ENCODE measurements at regions not wholly inside any gene's neighbourhood (a gene's known extent, or its start where the extent isn't known, plus 50 kb on each side); places are given as distances from the start of the nearest gene placed in this dataset.
"Not testable (repeated sequence)": the region's sequence is repeated elsewhere in the genome, so short reads cannot be mapped to it uniquely, and the experiment has no call there.

- DNase-seq (ENCODE audit: low spot score): no peak
These were observed 95.6 kb upstream of the DMRT1 start for GRCh38 chr9:745761-746380.

- DNase-seq (ENCODE audit: low spot score): no peak
These were observed 94.6 kb upstream of the DMRT1 start for GRCh38 chr9:746661-747434.

DNA sequence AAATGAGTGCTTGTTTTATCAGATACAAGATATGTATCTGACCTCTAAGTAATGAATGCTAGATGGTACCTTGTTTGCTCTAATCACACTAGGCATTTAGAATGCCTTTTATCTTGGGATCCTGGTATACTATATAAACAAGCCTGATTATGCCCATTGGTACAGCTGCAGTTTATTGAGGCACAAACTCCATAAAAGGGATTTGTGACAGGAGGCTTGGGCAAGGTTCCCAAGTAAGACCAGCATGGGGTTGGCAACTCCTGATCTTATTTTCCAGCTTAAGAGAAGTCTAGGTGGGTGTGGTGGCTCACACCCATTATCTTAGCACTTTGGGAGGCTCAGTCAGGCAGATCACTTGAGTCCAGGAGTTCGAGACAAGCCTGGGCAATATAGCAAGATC lies 93.9 kb upstream of the DMRT1 start:
- DNase-seq (ENCODE audit: low spot score): peak; percentile 11

- no peak for DNase-seq (ENCODE audit: low spot score)
These were observed 92.5 kb upstream of the DMRT1 start for GRCh38 chr9:748861-749497.

GRCh38 chr9:749716-750115 lies 91.8 kb upstream of the DMRT1 start:
- no peak for DNase-seq (ENCODE audit: low spot score)

DNA sequence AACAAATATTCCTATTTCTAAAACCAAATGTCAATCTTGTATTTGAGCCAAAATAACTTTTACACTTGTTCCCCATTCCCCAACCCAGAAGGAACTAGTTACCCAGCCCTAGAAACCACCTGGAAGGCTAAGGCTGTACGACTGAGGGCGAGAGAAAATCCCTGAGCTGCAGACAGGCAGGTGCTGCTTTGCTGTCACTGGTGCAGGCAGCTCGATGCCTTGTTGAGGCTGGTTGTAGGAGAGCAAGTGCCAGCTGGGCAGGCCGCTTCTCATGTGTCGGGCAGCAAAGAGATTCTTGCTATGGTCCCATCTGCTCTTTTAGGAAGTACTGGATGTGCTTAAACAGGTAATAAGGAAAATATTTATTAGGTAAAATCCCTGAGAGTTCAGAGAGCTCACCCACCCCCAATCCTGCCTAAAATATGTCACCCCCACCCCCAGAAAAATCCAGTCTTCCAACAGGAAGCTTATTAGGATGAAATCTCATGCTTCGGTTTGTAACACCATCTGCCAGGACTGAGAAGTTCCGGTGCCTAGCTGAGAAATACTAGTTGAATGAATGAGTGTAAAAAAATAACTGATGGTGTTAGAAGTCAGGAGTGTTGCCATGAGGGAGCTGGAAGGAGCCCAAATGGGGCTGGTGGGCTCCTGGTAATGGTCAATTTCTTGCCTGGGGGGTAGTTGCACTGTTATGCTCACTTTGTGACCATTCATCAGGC lies 91.1 kb upstream of the DMRT1 start:
- DNase-seq (ENCODE audit: low spot score): no peak

DNA sequence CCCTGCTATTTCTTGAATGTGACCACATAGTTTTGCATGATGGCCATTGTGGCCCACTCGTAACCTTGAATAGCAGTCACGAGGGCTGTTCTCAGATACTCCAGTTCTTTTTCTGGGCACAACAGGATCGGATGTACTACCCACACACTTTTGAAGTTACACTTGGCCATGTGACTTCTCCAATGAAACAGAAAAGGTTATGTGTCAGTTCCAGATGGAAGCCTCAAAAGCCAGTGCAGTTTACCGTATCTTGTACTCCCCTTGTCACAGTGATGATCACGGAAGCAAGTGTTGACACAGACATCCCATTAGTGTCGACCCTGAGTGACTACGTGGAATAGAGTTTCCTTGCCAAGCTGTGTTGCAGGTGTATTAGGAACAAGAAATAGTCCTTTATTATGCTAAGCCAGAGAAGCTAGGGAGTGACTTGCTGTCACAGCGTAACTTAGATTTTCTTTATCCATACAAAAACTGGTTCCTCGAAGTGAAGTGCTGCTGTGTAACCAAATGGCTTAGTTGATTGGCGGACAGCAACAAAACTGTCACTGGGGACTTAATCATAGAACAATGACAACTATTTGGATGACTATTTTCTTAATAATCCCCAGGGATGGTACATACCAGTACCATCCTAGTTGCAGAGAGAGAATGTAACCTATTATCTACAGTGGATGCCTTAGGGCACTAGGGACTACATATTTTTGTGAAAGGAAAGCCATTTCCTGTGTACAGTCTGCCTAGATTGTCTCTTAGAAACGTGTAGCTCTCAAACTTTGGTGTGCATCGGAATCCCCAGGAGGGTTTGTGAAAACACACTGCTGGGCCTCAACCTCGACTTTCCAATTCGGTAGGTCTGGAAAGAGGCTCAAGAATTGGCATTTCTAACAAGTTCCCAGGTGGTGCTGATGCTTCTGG lies 90.1 kb upstream of the DMRT1 start:
- DNase-seq (ENCODE audit: low spot score): no peak

DNA sequence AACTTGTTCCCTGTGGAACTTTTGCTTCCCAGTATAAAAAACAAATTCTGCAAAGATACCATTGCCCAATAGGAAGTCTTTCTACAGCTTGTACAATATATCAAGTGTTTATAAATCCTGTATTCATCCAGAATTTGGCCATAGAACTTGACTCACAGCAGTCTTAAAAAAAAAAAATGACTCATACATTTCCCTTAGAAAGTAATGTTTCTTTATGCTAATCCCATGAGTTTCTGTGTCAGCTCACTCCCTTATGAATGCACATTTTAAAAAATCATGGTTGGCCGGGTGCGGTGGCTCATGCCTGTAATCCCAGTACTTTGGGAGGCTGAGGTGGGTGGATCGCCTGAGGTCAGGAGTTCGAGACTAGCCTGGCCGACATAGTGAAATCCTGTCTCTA lies 89.3 kb upstream of the DMRT1 start:
- no peak for DNase-seq (ENCODE audit: low spot score)

GRCh38 chr9:752681-753200 lies 88.8 kb upstream of the DMRT1 start:
- DNase-seq (ENCODE audit: low spot score): no peak

GRCh38 chr9:753734-754133 lies 87.8 kb upstream of the DMRT1 start:
- DNase-seq (ENCODE audit: low spot score): not testable (repeated sequence)

DNA sequence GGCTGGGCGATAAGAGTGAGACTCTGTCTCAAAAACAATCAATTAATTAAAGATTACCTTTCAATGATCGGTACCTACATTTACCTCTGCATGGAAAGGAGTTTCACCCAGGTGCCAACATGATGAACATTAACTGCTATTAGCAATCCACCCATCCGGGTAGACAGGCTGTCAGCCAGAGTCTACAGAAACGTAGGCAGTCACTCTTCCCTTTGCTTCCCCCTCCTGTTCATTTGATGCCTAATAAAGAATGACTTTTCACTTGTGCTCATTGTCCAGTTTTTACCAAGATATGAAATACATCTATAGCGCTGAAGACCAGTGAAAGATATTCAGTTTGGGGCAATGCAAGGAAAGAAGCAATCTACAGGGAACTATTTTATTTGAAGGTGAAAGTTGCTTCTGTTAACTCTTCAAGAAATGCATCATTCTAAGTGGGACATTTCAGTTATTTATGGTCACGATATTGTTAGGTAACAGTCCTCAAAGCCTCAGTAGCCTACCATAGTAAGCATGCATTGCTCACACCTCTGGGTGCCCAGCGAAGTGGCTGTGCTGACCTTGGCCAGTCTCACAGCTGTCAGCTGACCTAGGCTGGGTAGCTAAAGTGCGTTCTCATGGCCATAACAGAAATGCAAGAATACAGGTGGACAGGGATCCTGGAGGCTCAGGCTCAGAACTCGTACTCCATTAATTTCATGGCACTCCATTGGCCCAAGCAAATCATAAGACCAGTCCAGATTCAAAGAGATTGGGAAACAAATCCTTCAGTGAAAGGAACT lies 87.2 kb upstream of the DMRT1 start:
- no peak for DNase-seq (ENCODE audit: low spot score)

DNA sequence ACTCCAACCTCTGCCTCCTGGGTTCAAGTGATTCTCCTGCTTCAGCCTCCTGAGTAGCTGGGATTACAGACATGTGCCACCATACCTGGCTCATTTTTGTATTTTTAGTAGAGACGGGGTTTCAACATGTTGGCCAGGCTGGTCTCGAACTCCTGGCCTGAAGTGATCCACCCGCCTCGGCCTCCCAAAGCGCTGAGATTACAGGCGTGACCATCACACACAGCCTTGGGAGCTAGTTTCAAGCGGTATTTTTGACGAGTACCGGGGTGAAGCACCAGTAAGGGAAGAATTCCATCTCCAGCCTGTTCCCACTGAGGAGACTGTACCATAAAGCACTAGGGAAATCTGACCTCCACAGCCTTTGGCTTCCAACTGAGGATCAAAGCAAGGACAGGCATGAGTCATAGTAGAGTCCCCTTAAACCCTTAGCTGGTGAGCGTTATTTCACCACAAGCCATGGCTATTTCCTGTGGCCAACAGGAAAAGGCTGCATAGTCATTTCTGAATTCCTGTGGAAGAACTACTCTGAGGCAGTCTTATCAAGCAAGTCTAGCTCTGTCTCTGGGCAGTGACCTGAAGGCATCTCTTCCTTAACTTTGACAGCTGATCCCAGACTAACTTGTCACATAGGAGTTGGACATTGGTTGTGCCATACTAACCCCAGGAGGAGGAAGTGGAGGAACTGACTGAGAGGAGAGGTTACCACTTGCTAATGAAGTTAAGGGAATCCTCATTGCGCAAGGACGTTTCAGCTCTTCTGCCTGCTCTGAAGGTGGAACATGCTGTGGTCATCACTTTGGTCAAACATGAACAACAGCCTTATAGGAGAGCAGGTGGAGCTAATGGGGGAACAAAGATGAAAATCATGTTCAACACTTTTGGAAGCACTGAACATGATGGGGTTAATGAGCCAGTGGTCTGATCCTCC lies 85.8 kb upstream of the DMRT1 start:
- DNase-seq (ENCODE audit: low spot score): peak; percentile 56

DNA sequence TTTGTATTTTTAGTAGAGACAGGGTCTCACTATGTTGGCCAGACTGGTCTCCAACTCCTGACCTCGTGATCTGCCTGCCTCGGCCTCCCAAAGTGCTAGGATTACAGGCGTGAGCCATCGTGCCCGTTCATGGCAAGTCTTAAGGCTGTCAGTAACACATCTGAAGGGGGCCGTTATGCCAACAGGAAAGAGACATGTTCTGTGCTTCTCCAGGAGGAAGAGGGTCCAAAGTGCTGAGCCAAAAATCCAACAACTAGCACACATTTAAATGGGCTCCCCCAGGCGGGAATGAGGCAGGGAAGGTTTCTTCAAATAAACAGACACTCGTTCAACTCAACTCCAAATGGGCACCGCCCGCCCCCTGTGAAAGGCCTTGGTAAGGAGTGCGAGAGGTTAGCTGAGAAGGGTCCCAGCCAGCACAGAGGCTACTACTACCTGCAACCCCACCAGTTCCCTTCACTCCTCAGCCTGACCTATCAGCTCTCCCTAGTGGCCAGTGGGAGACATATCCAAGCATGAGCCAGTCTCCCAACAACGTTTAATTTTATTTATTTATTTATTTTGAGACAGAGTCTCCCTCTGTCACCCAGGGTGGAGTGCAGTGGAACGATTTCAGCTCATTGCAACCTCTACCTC lies 84.1 kb upstream of the DMRT1 start:
- peak; percentile 11 for DNase-seq (ENCODE audit: low spot score)

DNA sequence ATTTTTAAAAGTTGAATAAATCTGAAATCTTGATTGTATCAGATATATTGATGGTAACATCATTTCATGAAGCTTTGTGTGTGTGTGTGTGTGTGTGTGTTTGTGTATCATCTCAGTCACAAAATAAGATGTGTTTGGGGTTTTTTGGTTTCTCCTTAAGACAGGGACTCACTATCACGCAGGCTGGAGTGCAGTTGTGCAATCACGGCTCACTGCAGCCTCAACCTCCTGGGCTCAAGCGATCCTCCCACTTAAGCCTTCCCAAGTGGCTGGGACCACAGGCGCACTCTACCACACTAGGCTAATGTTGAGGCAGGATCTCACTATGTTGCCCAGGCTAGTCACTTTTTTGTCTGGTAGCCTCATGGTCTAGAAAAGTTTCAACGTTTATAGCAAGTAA lies 83.4 kb upstream of the DMRT1 start:
- no peak for DNase-seq (ENCODE audit: low spot score)

DNA sequence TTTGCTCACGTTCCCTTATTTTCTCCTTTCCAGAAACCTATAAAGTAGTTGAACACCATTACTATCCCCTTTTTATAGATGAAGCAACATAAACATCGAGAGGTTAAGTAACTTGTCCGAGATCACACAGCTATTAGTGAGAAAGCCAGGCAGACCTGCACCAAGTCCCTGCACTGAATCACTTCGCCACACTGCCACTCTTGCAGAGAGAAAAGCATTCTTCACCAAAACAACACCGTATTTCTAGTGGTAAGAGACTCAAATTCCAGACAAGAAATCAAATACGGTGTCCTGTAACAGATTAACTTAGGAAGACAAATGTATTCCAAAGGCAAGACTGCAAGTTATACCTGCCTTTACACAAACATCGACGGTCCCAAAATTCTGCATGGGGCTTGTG lies 82.0 kb upstream of the DMRT1 start:
- DNase-seq (ENCODE audit: low spot score): no peak

DNA sequence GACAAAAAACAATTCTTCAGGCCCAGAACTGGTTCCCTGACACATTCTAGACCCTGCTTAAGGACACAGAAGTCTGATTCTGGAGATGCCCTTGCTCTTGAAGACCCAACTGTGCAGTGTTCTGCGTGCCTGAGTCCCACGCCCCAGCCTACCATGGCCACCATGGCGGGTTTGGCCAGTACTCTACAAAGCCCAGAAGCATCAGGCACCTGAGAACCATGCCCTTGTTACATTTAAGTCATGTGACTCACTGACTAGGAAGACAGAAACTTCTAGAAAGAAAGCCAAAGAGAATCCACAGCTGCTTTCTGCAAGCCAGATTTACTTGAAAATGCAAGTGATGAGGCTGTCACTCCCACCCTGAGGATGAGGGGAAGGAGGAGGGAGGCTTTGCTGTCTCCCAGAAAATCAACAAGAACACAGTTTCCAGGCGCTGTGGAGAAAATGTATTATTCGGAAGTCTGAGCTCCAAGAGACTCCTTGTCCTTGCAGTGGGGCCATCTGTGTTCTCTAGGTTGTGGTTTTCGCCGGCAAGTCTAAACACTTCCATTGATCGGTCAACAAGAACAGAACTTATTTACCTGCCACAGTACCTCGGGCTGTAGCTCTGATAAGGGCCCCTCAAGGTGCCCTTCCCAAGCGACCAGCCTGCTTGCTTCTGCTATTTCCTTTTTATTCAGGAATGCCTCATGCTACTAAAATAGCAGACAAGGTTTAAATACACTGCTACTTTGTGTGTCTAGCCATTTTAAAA lies 81.3 kb upstream of the DMRT1 start:
- no peak for DNase-seq (ENCODE audit: low spot score)

DNA sequence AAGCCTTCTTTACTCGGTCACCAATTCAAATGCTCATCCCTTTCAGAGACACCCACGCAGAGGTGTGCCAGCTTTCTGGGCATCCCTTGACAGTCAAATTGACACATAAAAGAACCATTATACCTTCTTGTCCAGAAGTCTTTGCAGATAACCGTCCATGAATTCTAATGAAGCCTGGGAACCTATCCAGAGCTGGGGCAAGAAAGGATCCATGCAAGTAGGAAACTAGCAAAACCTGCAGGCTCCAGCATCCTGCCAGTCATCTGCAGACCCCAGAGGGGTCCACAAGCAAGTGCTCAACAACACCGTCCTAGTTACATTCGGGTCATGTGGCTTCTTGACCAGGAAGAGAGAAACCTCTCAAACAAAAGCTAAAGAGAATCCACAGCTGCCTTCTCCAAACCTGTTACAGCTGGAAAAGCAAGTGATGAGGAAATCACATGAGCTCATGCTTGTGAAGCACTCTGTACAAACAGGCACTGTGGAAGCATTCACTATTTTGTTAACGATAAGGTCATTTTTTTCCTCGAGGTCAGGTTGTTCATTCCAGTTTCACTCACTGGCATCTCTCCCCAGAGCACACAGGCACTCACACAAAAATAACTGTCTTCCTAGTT lies 80.2 kb upstream of the DMRT1 start:
- DNase-seq (ENCODE audit: low spot score): no peak

All from LoVo (cell line).